NCI-H2196 treated with DMSO at 0.1 percent for 48 hours (cell line): ENCODE measurements at regions not wholly inside any gene's neighbourhood (a gene's known extent, or its start where the extent isn't known, plus 50 kb on each side); places are given as distances from the start of the nearest gene placed in this dataset.

Experiments
- DNase-seq: peaks from one replicate; lab custom pipeline; 2025; ENCODE audit not compliant: unreplicated experiment; lab: John Stamatoyannopoulos, UW

DNA sequence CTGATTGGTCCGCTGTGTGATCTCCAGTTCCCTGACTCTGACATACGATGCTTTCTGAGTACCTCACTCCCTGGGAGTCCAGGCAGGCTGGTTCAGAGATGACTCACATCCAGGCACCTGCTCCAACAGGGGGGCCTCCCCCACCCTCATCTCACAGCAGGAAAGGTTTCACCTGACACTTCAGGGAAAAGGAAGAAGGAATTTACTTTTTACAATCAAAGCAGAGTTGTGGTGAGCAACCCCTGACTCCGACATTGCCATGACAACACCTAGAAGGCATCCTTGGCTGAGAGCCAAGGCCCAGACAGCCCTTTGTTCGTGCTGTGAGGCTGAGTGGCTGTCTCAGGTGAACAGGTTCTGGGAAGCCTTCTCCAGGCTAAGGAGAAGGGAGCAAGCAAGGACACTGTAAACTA lies 164.6 kb upstream of the GJB5 start:
- DNase-seq = peak; percentile 97

DNA sequence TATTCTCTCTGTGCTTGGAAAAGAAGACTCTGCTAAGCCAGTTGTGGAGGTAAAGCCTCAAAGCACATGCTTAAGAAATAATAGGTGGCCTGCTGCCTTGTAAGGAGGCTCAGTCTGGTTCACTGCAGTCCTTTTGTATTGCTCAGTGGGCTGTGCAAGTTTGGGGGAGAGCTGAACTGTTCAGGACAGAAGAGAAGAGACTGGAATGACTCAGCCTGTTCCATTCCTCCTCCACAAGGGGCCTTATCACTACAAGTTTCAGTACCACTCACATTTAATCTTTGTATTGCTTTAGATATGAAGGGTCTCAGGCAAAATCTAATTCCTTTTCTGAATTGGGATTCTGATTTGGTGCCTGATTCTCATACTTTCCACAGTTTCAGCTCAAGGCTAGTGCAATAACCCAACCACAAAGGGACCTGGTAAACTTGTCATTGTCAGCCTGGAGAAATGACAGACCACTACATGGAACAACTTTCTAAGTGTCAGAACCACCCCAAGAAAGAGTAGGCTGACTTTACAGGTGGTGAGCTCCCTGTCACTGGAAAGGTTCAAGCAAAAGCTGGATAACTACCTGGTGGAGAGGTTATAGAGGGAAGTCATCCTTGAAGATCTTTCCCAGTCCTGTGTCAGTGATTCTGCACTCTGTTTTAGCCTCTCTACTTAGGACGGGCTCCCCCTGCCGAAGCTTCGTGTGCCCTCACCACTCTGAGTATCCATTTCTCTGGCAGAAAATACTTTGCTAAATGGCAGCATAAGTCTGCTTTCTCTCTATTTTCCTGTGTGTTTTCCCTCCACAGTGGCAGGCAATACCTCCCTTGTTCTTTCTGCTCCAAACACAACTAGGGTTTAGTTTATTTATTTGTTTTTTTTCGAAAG lies 162.9 kb upstream of the GJB5 start:
- DNase-seq = no peak

DNA sequence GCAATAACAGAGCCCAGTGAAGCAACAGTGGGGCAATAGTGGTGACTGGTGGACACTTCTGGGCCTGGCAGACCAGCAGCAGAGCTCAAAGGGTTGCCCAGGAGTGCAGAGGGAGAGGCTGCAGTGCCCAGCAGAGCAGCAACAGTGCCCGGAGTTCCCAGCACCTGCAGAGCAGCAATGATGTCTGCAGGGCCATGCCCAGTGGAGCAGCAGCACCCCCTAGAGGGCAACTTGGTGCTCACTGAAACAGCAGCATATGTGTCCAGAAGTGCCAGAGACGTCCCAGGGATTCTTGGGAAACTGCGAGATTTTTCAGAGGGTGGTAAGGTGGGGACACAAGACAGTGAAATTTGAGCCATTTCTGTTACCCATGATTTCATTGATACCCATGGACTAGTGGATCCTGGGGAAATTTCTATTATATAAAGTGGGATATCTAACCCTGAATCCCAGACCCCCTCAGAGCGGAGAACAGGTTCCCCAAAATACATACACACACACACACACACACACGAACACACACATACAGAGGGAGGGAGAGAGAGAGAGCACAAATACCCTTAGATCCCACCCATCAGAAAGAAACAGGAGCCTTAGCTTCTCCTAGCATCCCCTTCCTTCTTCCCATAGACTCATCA lies 156.9 kb upstream of the GJB5 start:
- DNase-seq = peak; percentile 77

DNA sequence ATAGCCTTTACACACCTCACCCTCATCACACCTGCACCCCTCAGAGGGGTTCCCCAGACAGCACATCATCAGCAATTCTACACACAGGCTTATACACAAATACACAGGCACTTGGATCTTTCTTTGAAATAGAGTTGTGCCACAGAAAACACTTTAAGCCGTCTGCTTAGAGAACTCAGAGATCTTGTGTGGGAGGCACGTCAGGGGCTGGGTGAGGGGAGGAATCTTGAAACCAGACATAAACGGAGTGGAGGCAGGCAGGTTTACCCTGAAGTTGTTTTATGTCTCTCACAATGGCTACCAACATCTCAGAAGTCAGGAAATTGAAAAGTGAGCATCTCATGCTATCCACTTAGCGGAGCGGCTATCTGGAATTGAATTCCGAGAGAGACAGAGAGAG lies 151.9 kb upstream of the GJB5 start:
- no peak for DNase-seq

DNA sequence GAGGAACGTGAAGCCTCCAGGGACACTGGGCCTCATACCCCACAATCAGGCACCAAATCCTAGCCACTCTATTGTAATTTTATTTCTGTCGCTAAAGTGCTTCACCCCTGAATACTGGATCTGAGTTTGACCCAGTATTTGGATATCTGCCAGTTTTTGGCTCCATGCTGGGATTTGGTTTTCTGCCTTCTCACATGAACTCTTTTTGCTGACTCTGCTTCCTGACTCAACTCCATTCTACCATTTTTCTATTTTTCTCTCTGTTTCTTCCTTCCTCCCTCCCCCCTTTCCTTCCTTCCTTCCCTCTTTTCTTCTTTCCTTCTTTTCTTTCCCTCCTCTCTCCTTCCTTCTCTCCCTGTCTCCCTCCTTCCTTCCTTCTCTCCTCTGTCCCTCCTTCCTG lies 151.3 kb upstream of the GJB5 start:
- DNase-seq = no peak

DNA sequence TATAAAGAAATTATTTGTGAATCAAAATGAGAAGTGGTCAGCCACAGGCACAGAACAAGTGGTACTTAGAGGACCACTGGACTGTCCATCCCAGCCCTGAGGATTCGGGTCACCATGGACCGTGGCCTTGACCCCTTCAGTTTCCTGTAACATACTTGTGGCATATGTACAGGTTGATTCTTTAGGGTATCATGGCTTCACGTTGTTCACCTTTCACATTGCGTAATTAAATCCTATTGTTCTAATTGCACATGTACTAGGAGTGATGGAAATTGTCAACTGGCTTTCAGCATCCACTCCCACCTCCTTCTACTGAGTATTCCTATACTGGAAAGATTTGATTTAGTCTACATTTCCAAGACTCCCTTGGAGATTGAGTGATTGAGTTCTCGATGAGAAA lies 148.3 kb upstream of the GJB5 start:
- no peak for DNase-seq

DNA sequence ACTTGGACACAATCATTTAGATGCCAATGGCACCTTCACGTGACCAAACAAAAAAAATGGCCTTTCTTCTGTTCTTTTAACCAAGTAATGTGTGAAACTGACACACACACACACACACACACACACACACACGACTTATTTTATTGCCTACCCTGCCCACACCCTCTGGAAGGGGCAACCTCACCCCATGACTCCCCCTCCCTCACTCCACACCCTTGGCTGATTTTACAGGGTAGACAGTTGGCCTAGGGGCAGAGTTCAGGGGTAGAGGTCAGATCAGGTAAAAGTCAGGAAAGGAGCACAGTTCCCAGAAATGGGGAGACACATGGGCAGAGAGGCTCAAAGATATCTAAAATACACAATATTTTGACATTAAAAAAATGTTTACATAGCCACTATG lies 144.8 kb upstream of the GJB5 start:
- DNase-seq = no peak

DNA sequence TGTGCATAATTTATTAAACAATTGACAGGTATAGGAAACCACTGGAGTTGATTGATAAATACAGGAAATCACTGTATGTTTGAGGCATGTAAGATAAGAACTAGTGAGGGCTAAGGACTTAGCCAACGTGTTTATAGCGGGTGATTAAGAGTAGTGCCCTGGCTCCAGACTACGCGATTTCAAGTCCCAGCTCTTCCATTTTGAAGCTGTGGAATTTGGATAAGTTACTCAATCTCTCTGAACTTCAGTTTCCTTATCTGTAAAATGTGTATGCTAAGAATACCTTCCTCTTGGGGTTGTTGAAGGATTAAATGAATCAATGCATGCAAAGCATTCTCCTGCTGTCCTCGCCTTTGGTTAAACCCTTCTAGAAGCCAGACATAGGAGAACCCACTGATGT lies 143.3 kb upstream of the GJB5 start:
- DNase-seq = no peak

DNA sequence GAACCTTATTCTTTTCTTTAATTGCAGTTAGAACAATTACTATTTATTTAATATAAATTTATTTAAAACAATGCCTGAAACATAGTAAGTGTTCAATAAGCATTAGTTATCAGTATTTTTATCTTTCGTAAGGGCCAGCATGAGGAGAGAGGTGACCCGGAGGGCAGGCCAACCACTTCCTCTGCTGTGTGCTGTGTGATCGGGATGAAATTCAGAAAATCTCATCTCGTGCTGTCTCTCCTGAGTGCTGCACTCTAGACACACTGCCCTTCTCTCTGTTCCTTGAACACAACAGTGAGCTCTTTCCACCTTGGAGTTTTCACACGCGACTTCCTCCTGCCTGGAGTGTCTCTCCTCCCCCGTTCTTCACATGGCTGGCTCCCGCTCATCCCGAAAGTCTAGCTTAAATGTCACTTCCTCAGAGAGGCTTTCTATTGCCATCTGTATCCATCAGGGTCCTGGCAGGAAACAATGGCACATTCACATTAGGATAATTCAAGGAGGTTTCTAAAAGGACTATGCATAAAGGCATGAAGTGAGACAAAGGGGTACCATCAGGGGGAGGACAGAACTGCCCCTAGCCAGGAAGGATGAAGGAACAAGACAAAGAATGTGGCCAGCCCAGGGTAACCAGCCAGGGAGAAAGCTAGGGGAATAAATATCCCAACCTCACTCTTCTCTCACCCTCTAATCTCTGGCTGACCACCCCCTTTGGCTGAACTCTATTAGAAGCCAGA lies 142.6 kb upstream of the GJB5 start:
- no peak for DNase-seq

DNA sequence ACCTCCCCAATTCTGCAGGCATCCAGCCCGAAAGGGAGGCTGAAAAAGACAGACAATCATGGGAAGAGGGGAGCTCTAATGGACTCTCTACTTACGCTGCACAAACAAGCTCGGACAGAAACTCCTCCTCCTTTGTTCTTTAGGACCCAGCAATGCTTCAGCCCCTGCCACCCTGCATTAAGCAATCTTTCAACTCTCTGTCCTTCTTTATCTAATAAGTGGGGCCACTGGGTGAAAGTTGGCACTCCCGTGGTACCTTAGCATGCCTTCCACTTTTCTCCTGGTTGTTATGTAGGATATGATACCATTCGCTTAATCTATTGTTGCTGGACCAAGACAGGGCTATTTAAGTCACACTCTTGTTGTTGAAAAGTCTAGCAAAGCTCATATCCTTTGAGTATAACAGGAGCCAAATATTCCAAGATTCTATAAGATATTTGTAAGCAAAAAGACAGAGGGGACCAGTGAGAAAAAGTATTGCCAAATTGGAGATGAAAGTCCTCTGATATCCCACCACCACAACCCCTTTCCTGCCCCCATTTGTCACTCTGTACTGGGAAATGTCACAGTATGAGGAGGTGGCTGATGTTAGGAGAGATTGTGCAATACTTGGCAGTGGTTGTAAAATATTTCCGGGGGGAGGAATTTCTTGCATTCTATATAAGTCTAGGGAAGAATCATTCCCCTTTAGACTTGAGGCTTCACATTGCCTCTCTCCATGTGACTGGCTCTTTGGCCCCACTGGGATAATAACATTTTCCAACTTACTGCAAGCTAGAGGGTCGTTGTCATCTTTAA lies 137.3 kb upstream of the GJB5 start:
- DNase-seq = no peak

DNA sequence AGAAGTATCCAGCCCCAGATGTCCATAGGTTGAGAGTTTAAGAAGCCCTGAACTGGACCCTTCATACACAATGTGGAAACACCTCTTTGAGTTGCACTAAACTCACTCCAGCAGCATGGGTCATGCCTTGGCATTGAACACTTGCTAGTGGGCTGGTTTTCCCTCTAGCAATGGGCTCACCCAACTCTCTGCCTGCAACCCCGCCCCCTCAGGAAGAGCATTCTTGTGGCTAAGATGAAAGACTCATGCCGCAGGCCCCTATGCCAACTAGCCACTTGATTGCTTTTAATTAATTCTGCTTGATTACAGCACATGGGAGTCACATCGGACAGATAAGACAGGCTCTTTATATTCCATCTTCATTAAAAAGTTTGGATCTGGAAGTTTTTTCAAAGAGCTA lies 136.5 kb upstream of the GJB5 start:
- DNase-seq = no peak

DNA sequence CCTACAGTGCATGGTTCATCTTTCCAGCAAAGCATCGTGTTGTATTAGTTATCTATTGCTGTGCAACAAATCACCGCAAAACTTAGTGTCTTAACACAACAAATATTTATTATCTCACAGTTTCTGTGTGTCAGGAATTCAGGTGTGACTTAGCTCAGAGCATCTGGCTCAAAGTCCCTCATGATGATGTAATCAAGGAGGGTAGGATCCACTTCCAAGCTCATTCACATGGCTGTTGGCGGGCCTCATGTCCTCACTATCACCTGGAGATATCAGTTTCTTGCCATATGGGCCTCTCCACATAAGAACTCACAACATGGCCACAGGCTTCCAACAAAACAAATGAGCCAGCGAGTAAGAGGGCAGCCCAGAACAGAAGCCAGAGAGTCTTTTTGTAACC lies 135.6 kb upstream of the GJB5 start:
- DNase-seq = no peak

DNA sequence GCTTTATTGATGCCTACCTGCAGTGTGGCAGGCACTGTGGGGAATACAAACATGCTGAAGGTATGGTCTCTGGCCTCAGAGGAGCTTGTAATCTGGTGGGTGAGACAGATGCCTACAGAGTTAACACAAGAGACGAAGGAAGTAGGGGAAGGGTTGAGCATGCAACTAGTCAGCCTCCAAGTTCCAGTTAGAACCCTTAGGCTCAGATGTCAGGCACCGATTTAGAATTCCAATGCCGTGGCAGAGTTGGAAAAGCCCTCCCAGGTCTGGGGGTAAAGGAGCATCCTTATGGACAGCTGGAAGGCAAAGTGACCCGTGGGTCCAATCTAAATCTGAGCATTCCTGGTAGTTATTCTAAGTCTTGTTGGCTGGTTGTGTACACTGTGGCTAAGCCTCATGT lies 132.9 kb upstream of the GJB5 start:
- DNase-seq = no peak

DNA sequence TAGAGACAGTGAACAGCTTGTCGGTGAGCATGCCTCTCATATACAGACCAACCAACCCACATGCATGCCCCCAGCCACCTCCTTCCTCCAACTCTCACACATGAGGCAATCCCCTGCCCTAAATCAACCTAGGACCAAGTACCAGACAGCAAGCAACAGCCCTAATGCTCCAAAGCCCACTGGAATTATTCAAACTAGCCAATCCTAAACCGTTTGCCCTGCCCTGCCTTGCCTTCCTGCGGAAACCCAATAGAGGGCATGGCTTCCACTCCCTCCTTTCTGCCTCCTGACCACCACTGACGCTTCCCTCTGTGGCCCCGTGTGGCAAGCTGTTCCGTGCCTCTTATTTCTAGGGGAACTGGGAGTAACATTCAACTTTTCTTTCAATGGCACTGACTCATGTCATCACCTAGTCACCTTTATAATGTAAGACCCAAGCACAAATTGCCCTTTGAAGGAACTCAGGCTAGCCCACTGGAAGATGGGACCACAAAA lies 129.3 kb upstream of the GJB5 start:
- DNase-seq = no peak

DNA sequence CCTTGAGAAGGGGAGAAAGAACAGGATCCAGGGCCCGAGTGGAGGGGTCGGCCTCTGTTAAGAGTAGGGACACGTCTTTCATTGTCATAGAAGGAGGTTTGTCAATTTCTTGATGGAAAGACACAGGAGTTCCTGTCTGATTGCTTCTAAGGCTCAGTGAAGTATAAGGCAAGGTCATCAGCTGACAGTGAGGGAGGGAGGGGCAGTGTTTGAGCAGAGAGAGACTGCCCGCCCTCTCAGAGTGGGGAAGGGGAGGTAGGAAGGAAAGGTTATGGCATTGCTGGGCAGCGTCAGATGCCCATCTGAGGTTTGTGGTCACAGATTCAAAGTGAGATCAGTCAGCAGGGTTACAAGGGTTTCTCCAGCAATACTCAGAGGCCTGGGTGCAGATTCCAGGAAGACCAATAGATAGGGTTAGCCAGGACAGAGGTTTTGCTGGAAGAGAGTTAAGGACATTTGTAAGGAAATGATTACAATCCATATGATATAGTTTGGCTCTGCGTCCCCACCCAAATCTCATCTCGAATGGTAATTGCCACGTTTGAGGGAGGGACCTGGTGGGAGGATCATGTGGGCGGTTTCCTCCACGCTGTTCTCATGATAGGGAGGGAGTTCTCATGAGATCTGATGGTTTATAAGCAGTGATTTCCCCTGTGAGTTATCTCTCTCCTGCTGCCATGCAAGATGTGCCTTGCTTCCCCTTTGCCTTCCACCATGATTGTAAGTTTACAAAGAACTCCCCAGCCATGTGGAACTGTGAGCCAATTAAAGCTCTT lies 127.2 kb upstream of the GJB5 start:
- no peak for DNase-seq

DNA sequence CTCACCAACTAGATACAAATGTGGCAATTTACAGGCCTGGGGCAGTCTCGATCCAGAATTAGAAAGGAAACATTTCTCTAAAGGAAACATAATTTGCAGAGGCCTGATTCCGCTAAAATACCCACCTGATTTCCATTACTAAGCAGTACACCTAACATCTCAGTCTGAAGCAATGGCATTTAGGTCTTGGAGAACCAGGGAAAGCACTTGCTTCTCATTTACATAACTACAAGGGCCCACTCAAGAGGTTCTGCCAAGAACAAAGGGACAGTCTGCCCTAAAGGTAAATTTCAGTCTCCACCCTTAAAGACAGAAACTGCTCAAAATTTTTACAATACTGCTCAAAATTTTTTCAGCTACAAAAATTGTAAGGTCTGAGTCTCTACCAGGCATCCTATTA lies 123.7 kb upstream of the GJB5 start:
- no peak for DNase-seq

DNA sequence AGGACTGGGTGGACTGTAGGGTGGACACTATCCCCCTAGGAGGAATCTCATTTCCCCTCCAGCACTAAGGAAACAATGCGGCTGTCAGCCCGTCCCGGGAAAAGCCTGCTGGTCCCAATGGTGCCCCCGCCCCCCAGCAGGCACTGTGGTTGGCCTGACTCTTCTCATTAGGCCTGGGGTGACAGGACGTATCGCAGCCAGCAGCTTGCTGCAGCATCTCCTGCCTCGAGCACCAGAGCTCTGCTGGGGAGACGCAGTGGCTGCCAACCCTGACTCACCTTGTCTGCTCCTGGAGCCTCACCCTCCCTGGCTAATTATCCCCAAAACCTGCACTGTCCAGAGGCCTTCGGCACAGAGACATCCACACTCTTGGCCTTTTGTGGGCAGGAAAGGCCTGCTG lies 115.1 kb upstream of the GJB5 start:
- no peak for DNase-seq

DNA sequence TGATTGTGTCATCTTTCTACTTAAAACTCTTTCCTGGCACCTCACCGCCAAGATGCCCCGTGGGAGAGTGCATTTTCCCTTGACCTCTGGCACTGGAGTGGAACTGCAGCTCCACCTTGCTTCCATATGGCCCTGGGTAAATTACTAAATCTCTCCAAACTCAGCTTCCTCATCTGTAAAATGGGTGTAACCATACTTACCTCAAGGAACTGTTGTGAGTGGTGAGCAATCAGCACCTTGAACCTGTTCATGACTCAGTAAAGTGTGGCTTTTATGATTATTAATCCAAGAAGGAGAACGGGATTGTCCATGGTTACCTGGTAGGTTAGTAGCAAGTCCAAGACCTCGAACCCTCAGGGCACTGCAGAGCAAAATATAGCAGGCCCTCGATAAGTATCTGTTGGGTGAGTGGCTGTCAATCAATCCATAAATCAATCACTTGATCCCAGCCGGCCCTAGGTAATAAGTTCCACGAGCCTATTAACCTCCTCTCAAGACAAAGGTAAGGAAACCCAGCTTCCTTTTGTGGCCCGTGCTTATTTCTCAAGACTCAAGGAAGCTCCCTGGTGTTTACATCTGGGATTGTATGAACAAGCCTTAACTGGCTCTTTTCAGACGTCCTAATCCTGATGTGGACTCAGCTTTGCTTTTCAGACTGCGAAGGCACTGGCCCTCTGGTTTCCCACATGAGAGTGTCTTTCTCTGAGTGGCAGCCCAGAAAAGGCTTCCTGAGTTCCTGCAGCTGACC lies 114.0 kb upstream of the GJB5 start:
- no peak for DNase-seq

DNA sequence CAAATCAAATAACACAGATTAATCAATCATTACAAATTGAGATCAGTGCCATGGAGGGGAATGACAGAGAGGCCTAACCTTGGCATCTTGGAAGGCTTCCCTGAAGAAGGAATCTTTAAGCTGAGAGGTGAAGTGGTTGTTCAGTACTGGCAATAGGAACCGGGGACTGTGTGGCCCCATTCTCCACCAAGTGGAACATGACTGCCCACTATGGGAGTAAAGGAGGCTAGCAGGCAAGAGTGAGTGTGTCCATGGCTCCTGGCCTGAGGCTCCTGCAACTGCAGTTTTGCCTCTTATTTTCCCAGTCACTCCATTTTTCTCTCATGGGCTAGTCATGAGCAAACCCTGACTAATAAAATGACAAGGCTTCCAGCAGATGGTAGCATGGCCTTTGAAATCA lies 112.2 kb upstream of the GJB5 start:
- DNase-seq = no peak
